Gastrocnemius medialis (tissue), 4 donors: ENCODE measurements at regions not wholly inside any gene's neighbourhood (a gene's known extent, or its start where the extent isn't known, plus 50 kb on each side); places are given as distances from the start of the nearest gene placed in this dataset.

Experiments
- POLR2A ChIP-seq, 2 donors: fragments of 450-650 bp; IDR thresholded peaks; one replicate each; pipeline ENCODE4 v1.6.1; 2017; ENCODE audit warnings: antibody characterized with exemption in 2 of 2, mild to moderate bottlenecking in 2 of 2, moderate library complexity in 2 of 2
- TF ChIP-seq, protein P1 (sequence below), 5 experiments: fragments of 450-650 bp in 3 of 5; fragments of 200-600 bp in 2 of 5; sonication (generic) in 2 of 5; IDR thresholded peaks in 4 of 5; conservative IDR thresholded peaks in 1 of 5; 1 replicate in 4 of 5; 2 replicates in 1 of 5; pipeline ENCODE4 v1.5.1; 2016 to 2019; ENCODE audit warnings: antibody characterized with exemption in 5 of 5, mild to moderate bottlenecking in 3 of 5, moderate library complexity in 3 of 5

DNA sequence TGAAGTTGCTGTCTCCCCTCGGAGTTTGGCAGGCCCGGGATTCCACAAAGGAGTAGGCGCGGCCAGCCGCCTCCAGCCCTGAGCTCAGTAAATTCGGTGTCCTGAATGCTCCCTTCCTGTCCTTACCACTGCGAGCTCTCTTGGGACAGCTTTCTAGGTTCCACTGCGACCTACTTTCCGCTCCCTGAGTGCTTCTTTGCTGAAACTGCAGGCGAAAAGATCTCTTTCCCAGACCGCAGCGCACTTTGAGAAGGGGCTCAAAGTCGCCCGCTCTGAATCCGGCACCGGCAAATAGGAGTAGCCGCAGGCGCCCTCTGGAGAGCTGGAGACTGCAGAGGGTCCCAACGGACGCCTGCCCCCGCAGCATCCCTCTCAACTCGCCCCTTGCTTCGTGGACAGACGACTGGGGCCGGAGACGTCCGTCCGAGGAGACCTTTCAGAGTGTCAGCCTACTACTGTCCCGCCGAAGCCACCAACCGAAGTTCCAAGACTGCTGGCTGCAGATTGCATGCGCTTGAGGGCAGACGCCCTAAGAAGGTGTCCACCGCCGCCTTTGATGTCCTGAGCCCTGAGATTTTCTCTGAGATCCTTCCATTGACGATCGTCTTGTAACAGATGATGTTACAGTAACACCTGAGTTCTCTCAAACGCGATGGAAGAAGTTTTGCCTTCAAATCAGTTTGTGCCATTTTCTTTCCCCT lies 96.0 kb downstream of the ANXA2R start:
- TF ChIP-seq, protein P1, sequence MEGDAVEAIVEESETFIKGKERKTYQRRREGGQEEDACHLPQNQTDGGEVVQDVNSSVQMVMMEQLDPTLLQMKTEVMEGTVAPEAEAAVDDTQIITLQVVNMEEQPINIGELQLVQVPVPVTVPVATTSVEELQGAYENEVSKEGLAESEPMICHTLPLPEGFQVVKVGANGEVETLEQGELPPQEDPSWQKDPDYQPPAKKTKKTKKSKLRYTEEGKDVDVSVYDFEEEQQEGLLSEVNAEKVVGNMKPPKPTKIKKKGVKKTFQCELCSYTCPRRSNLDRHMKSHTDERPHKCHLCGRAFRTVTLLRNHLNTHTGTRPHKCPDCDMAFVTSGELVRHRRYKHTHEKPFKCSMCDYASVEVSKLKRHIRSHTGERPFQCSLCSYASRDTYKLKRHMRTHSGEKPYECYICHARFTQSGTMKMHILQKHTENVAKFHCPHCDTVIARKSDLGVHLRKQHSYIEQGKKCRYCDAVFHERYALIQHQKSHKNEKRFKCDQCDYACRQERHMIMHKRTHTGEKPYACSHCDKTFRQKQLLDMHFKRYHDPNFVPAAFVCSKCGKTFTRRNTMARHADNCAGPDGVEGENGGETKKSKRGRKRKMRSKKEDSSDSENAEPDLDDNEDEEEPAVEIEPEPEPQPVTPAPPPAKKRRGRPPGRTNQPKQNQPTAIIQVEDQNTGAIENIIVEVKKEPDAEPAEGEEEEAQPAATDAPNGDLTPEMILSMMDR (IDR thresholded peaks at IDR 0.05 in 4 of 5, conservative IDR thresholded peaks at IDR 0.05 in 1 of 5), result no peak
- no peak for TF ChIP-seq POLR2A (IDR thresholded peaks at IDR 0.05)
